ENCODE measurements at regions not wholly inside any gene's neighbourhood (a gene's known extent, or its start where the extent isn't known, plus 50 kb on each side); places are given as distances from the start of the nearest gene placed in this dataset.

- no peak overlapping the region for H3K4me3 ChIP-seq (ENCODE audit: low read depth, low read length, poor library complexity, severe bottlenecking)
- BruUV-seq (replicated peaks) = no TSS peak
- no peaks in the 10 kb centered on the region for H4K20me1 ChIP-seq (ENCODE audit: insufficient read depth, low read length)
- no peaks in the 10 kb centered on the region for H3K79me2 ChIP-seq (ENCODE audit: insufficient read depth, low read depth, low read length)
- ChIA-PET POLR2A (interaction anchor here (0.5 kb wide), 1 partner anchor 143 kb away, joined by 5 read pairs; no protein-coding TSS in a partner anchor), CTCF (ENCODE audit: unreplicated experiment) (no interaction called here)
- no peak for DNase-seq (ENCODE audit: low spot score)
- no peak overlapping the region for H3K27ac ChIP-seq (ENCODE audit: low read depth, low read length, poor library complexity, severe bottlenecking)
- no peaks in the 10 kb centered on the region for H3K4me1 ChIP-seq (ENCODE audit: insufficient read depth, low read length, poor library complexity, severe bottlenecking)
- H3K4me2 ChIP-seq (ENCODE audit: low read length) = no peak overlapping the region
- intact Hi-C loops (cut with micrococcal nuclease; ENCODE audit: unreplicated experiment) = no loop called here
- H3K9me2 ChIP-seq (ENCODE audit: insufficient read depth, low read length) = no peaks in the 10 kb centered on the region
- H3K36me3 ChIP-seq (ENCODE audit: insufficient read depth, low read length) = no peaks in the 10 kb centered on the region
- TF ChIP-seq CTCF (conservative IDR thresholded peaks at IDR 0.05; ENCODE audit: low read length) (no peak), EZH2phosphoT487 (IDR thresholded peaks at IDR 0.05; ENCODE audit: borderline replicate concordance, low read depth, low read length) (no peak)
- H3K9me3 ChIP-seq (ENCODE audit: low read length) = no peaks in the 10 kb centered on the region
- no peak overlapping the region for H2AFZ ChIP-seq (ENCODE audit: low read length)
Measured at GRCh38 chr18:24669015-24669414, 208.6 kb downstream of the HRH4 start.

- H3K36me3 ChIP-seq (ENCODE audit: insufficient read depth, low read length) = no peaks in the 10 kb centered on the region
- H3K4me2 ChIP-seq (ENCODE audit: low read length) = no peak overlapping the region
- H3K4me1 ChIP-seq (ENCODE audit: insufficient read depth, low read length, poor library complexity, severe bottlenecking) = no peaks in the 10 kb centered on the region
- CTCF ChIA-PET (ENCODE audit: unreplicated experiment) = no interaction called here
- DNase-seq (ENCODE audit: low spot score) = no peak
- H3K9me3 ChIP-seq (ENCODE audit: low read length) = no peaks in the 10 kb centered on the region
- H2AFZ ChIP-seq (ENCODE audit: low read length) = no peak overlapping the region
- H3K27ac ChIP-seq (ENCODE audit: low read depth, low read length, poor library complexity, severe bottlenecking) = no peak overlapping the region
- no peak overlapping the region for H3K4me3 ChIP-seq (ENCODE audit: low read depth, low read length, poor library complexity, severe bottlenecking)
- TF ChIP-seq CTCF (conservative IDR thresholded peaks at IDR 0.05; ENCODE audit: low read length) = no peak
- no peak for TF ChIP-seq EZH2phosphoT487 (IDR thresholded peaks at IDR 0.05; ENCODE audit: borderline replicate concordance, low read depth, low read length)
- POLR2A ChIA-PET = interaction anchor here (0.5 kb wide), 1 partner anchor 144 kb away, joined by 5 read pairs; no protein-coding TSS in a partner anchor
- no peaks in the 10 kb centered on the region for H3K9me2 ChIP-seq (ENCODE audit: insufficient read depth, low read length)
- no peaks in the 10 kb centered on the region for H4K20me1 ChIP-seq (ENCODE audit: insufficient read depth, low read length)
- intact Hi-C loops (cut with micrococcal nuclease; ENCODE audit: unreplicated experiment) = no loop called here
- no TSS peak for BruUV-seq (replicated peaks)
- H3K79me2 ChIP-seq (ENCODE audit: insufficient read depth, low read depth, low read length) = no peaks in the 10 kb centered on the region
Measured at GRCh38 chr18:24669502-24669901, 209.1 kb downstream of the HRH4 start.

GRCh38 chr18:24672165-24672941, 211.9 kb downstream of the HRH4 start:
- H4K20me1 ChIP-seq (ENCODE audit: insufficient read depth, low read length) = no peaks in the 10 kb centered on the region
- H3K9me3 ChIP-seq (ENCODE audit: low read length) = no peaks in the 10 kb centered on the region
- DNase-seq (ENCODE audit: low spot score) = no peak
- no peak for TF ChIP-seq EZH2phosphoT487 (IDR thresholded peaks at IDR 0.05; ENCODE audit: borderline replicate concordance, low read depth, low read length)
- peak; percentile 51 for TF ChIP-seq CTCF (conservative IDR thresholded peaks at IDR 0.05; ENCODE audit: low read length)
- no peaks in the 10 kb centered on the region for H3K9me2 ChIP-seq (ENCODE audit: insufficient read depth, low read length)
- H3K36me3 ChIP-seq (ENCODE audit: insufficient read depth, low read length) = no peaks in the 10 kb centered on the region
- no peak overlapping the region for H3K4me3 ChIP-seq (ENCODE audit: low read depth, low read length, poor library complexity, severe bottlenecking)
- no peak overlapping the region for H3K4me2 ChIP-seq (ENCODE audit: low read length)
- ChIA-PET POLR2A (no interaction called here), CTCF (ENCODE audit: unreplicated experiment) (no interaction called here)
- H3K27ac ChIP-seq (ENCODE audit: low read depth, low read length, poor library complexity, severe bottlenecking) = no peak overlapping the region
- BruUV-seq (replicated peaks) = no TSS peak
- intact Hi-C loops (cut with micrococcal nuclease; ENCODE audit: unreplicated experiment) = loop anchor here (10.0 kb wide), 2 partner anchors 68 to 128 kb away; no protein-coding TSS in a partner anchor
- no peaks in the 10 kb centered on the region for H3K79me2 ChIP-seq (ENCODE audit: insufficient read depth, low read depth, low read length)
- no peaks in the 10 kb centered on the region for H3K4me1 ChIP-seq (ENCODE audit: insufficient read depth, low read length, poor library complexity, severe bottlenecking)
- H2AFZ ChIP-seq (ENCODE audit: low read length) = no peak overlapping the region

Data from OCI-LY7 (cell line).